Endometrial microvascular endothelial cells (primary cell): ENCODE measurements at regions not wholly inside any gene's neighbourhood (a gene's known extent, or its start where the extent isn't known, plus 50 kb on each side); places are given as distances from the start of the nearest gene placed in this dataset.
"Not testable (repeated sequence)": the region's sequence is repeated elsewhere in the genome, so short reads cannot be mapped to it uniquely, and the experiment has no call there.

Source experiments
- in situ Hi-C: cut with HindIII; loops from 2 replicates; pipeline ENCODE4 v1.10.0; 2017; ENCODE audit warnings: low sequenced_read_pairs, low pct_unique_long_range_greater_than_20kb; ENCODE audit errors: inconsistent ontology term

GRCh38 chr11:42816471-42816870, 495.3 kb upstream of the API5 start:
- in situ Hi-C loops, result no loop called here

DNA sequence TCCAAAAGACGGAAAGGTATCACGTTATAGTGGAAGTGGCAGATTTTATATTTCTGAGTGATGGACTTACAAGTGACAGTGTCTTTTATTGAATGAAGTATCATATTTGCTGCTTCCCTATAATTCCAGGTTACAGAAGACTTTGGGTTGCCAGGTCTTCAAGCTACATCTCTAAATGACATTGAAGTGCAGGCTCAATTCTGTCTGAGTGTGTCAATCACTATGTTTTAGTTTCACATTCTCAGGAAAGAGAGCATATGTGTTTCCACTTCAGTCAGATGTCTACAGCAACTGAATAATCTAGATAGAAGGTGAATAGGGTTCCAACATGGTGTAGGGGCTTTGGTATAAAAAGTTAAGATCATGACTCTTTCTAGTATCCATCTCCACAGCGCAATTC, 492.7 kb upstream of the API5 start:
- in situ Hi-C loops, result no loop called here

- in situ Hi-C loops, result not testable (repeated sequence)
These were observed 489.6 kb upstream of the API5 start for GRCh38 chr11:42822188-42822587.

DNA sequence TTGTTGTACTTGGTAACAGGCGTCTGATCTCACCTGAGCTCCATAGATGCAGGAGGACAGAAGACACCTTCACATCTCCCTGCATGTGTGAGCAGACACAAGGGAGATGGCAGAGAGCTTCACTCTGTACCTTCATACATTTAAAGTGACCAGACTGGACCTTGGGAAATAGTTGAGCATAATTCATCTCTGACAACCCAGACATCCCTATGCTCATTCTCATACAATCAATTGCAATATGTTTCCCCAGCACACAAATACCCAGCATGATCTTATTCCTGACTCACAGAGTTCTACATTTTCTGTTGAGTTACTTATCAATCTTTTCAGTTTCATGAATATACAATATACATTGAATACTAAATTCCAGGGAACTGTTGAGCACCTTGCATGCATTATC, 488.2 kb upstream of the API5 start:
- in situ Hi-C loops, result no loop called here

- in situ Hi-C loops, result no loop called here
These were observed 487.7 kb upstream of the API5 start for GRCh38 chr11:42824067-42824466.

- in situ Hi-C loops, result no loop called here
These were observed 486.2 kb upstream of the API5 start for GRCh38 chr11:42825598-42825997.

GRCh38 chr11:42827845-42828244, 484.0 kb upstream of the API5 start:
- in situ Hi-C loops, result no loop called here

DNA sequence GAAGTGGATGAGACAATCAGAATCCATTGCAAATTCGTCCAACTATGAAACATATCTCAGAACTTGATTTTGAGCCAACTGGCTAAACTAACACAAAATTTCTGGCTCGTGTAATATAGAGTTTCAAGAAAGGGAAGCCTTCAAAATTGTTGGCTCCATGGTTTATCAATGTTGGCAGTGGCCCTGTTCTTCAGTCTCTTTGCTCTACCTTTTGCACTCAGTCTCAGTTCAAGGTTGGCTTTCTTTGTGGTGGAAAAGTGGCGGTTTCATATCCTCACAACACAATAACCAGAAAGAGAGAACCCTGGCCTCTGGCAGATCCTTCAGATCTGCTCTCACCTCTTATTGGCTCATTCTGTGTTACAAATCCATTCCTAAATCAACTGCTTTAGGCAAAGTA, 473.8 kb upstream of the API5 start:
- in situ Hi-C loops, result no loop called here

GRCh38 chr11:42840176-42840829, 471.5 kb upstream of the API5 start:
- in situ Hi-C loops, result no loop called here

DNA sequence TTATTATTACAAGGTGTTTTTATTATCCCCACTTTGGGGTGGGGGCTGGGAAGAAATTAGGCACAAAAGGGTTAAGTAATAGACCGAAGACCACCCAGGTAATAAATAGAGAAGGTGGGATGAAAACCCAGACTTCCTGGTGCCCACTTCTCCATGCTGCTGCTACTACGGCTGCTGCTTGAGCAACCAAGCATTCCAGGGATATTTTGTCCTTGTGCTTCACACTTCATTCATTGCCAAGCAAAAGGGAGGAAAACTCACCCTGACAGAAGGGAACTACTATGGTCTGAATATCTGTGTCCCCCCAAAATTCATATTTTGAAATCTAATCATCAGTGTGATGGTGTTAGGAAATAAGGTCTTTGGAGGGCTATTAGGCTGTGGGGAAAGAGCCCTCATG, 470.9 kb upstream of the API5 start:
- in situ Hi-C loops, result no loop called here

DNA sequence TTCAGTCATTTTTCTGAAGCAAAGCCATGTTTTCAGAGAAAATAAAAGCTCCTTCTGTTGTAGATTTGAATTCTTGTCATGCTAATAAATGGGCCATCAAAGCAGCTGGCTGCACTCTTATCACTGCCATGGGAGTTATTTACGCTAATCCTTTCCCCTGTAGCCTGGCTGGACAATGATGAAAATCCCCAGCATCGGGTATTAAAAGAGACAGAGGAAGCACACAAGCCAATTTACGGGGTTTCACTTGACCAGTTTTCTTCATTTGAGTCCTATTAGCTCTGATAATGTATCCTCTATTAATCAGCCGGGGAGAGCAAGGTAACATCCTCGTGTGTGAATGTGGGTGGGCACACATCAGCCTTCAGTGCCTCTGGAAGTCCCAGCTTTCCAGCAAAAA, 470.2 kb upstream of the API5 start:
- in situ Hi-C loops, result no loop called here

DNA sequence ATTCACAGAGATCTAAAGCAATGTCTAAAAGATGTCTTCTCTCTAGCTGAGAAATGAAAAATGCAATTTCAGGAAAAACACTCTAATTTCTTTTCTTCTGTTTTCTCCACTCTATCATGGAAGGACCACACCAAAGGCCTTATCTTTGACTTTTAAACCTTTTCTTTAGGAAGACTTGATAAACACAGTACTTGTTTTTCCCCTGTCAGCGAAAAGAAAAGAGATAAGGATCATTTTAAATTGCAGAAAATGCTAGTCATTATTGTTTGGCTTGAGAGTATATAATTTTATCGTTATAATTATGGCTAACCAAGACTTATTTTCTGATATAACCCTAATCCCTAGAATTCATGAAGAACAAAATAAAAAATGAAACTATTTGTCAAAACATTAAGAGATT, 462.4 kb upstream of the API5 start:
- in situ Hi-C loops, result no loop called here

- in situ Hi-C loops, result no loop called here
These were observed 454.5 kb upstream of the API5 start for GRCh38 chr11:42857344-42857743.

DNA sequence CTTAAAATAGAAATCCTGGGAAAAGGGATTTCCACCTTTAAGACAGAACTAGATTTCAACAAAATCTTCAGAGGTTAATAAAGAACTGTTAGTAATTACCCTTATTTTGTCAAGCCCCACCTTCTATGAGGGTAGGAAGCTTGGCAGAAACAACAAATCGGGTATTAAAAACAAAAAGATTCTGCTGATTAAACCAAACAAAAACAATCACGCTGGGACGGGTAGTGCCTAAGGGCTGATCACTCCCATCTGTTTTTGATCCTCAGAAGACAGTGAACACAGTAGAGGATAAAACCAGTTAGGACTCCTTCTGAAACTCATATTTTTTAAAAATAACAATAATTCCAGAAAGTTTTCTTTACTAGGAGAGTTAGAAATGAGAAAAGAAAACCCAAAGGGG, 441.3 kb upstream of the API5 start:
- in situ Hi-C loops, result no loop called here

GRCh38 chr11:42873800-42874405, 437.9 kb upstream of the API5 start:
- in situ Hi-C loops, result not testable (repeated sequence)

DNA sequence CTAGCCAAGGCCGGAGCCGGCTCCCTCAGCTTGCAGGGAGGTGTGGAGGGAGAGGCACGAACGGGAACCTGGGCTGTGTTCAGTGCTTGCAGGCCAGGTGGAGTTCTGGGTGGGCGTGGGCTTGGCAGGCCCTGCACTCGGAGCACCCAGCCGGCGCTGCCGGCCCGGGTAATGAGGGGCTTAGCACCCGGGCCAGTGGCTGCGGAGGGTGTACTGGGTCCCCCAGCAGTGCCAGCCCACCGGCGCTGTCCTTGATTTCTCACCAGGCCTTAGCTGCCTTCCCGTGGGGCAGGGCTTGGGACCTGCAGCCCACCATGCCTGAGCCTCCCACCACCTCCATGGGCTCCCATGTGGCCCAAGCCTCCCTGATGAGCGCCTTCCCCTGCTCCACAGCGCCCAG, 430.5 kb upstream of the API5 start:
- in situ Hi-C loops, result not testable (repeated sequence)

DNA sequence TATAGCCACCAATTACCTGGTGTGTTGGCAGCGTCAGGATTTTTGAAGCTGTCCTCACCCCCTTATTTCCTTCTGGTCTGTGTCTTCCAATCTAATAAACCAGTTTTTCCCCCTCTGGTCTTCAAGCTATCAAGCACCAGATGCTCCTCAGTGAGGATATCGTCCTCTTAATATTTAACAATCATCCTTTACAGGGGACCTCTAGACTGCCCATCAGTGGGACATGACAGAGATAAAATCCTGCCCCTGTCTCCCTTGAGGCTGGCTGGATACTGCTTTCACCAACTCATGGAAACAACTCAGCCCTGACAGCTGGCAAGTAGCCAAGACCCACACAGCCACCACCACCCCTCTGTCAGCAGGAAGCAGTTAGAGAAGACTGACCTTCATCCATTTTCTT, 421.0 kb upstream of the API5 start:
- in situ Hi-C loops, result no loop called here

DNA sequence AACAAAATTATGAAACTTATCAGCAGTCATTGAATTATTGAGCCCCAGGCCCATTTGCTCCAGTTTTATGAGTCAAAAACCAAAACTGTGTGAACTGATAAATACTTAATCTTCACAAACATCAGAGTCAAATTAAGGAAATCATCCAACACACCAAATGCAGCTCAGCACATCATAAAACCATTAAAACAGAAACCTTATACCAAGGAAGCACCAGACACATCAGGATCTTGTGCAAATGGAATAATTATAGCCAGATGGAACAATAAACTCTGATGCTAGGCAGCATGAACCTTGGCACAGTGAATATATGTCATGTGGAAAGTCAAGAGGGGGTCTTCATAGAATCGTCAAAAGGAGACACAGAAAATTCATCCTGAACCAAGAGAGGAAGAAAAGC, 410.7 kb upstream of the API5 start:
- in situ Hi-C loops, result no loop called here

DNA sequence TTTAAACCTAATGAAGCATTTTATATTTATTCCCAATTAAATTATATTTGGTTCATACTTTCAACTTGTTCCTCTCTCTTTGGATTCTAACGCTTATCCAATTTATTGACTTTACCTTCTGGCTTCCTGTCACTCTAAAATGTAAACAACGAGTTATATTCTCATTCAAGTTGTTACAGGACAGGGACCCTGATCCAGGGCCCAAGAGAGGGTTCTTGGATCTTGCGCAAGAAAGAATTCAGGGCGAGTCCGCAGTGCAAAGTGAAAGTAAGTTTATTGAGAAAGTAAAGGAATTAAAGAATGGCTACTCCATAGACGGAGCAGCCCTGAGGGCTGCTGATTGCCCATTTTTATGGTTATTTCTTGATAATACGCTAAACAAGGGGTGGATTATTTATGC, 405.6 kb upstream of the API5 start:
- in situ Hi-C loops, result no loop called here

- in situ Hi-C loops, result no loop called here
These were observed 398.1 kb upstream of the API5 start for GRCh38 chr11:42913731-42914130.

- in situ Hi-C loops, result no loop called here
These were observed 388.1 kb upstream of the API5 start for GRCh38 chr11:42923651-42924050.
